GM23248 (cell line): ENCODE measurements at regions not wholly inside any gene's neighbourhood (a gene's known extent, or its start where the extent isn't known, plus 50 kb on each side); places are given as distances from the start of the nearest gene placed in this dataset.

Experiments
- DNase-seq: peaks from one replicate; pipeline ENCODE4 v3.0.0-alpha.2; 2015
- H2AFZ ChIP-seq: fragments of 200-600 bp; sonication (generic); 2 replicates; pipeline ENCODE4 v1.6.1; 2016; ENCODE audit warnings: antibody characterized with exemption
- H3F3A ChIP-seq: fragments of 200-600 bp; sonication (generic); 2 replicates; pipeline ENCODE4 v1.6.1; 2016; ENCODE audit warnings: mild to moderate bottlenecking, antibody characterized with exemption, mixed run types; ENCODE audit not compliant: insufficient read depth
- H3K27ac ChIP-seq: fragments of 200-600 bp; sonication (generic); 2 replicates; pipeline ENCODE4 v1.5.1; 2016; ENCODE audit warnings: mild to moderate bottlenecking
- H3K27me3 ChIP-seq: fragments of 200-600 bp; sonication (generic); replicated peaks from 2 replicates; pipeline ENCODE4 v1.6.1; 2016; ENCODE audit warnings: mild to moderate bottlenecking; ENCODE audit not compliant: insufficient read depth
- H3K36me3 ChIP-seq: fragments of 200-600 bp; sonication (generic); 2 replicates; pipeline ENCODE4 v1.6.1; 2016; ENCODE audit warnings: low read depth, mild to moderate bottlenecking
- H3K4me1 ChIP-seq: fragments of 200-600 bp; sonication (generic); 2 replicates; pipeline ENCODE4 v1.6.1; 2016; ENCODE audit warnings: mild to moderate bottlenecking; ENCODE audit not compliant: insufficient read depth
- H3K4me2 ChIP-seq: fragments of 200-600 bp; sonication (generic); one replicate; pipeline ENCODE4 v1.6.1; 2016; ENCODE audit warnings: mild to moderate bottlenecking; ENCODE audit not compliant: unreplicated experiment
- H3K4me3 ChIP-seq: fragments of 200-600 bp; sonication (generic); 2 replicates; pipeline ENCODE4 v1.5.1; 2016; ENCODE audit warnings: mild to moderate bottlenecking
- H3K79me2 ChIP-seq: fragments of 200-600 bp; sonication (generic); 2 replicates; pipeline ENCODE4 v1.6.1; 2016; ENCODE audit warnings: mild to moderate bottlenecking; ENCODE audit not compliant: insufficient read depth
- H3K9ac ChIP-seq: fragments of 200-600 bp; sonication (generic); 2 replicates; pipeline ENCODE4 v1.6.1; 2016; ENCODE audit warnings: mild to moderate bottlenecking
- H3K9me2 ChIP-seq: fragments of 200-600 bp; sonication (generic); 2 replicates; pipeline ENCODE4 v1.6.1; 2016; ENCODE audit warnings: mixed run types, mild to moderate bottlenecking, moderate library complexity; ENCODE audit not compliant: insufficient read depth
- H3K9me3 ChIP-seq: fragments of 200-600 bp; sonication (generic); one replicate; pipeline ENCODE4 v1.6.1; 2017; ENCODE audit warnings: low read depth
- H4K20me1 ChIP-seq: fragments of 200-600 bp; sonication (generic); 2 replicates; pipeline ENCODE4 v1.6.0; 2016; ENCODE audit not compliant: insufficient read depth
- EZH2 ChIP-seq: fragments of 200-600 bp; sonication (generic); IDR thresholded peaks from 2 replicates; pipeline ENCODE4 v1.6.1; 2018; ENCODE audit warnings: antibody characterized with exemption, mild to moderate bottlenecking; ENCODE audit not compliant: insufficient read depth, poor library complexity, severe bottlenecking
- EZH2phosphoT487 ChIP-seq: fragments of 200-600 bp; sonication (generic); IDR thresholded peaks from 2 replicates; pipeline ENCODE4 v1.6.1; 2018; ENCODE audit warnings: antibody characterized with exemption, moderate library complexity, mild to moderate bottlenecking, low read depth; ENCODE audit not compliant: insufficient read depth
- WGBS, 2 experiments: methylation state at CpG; one replicate each; pipeline ENCODE4 v1.1.6; 2015 to 2017; ENCODE audit warnings: low lambda C conversion rate in 2 of 2, low coverage in 1 of 2; ENCODE audit errors: missing lambda C conversion rate in 2 of 2; 5-methylcytosine and 5-hydroxymethylcytosine counted together
- in situ Hi-C: fragments of 300-500 bp; cut with MboI; formaldehyde crosslinking; loops from 2 replicates; pipeline ENCODE4 v1.15.0; 2020

DNA sequence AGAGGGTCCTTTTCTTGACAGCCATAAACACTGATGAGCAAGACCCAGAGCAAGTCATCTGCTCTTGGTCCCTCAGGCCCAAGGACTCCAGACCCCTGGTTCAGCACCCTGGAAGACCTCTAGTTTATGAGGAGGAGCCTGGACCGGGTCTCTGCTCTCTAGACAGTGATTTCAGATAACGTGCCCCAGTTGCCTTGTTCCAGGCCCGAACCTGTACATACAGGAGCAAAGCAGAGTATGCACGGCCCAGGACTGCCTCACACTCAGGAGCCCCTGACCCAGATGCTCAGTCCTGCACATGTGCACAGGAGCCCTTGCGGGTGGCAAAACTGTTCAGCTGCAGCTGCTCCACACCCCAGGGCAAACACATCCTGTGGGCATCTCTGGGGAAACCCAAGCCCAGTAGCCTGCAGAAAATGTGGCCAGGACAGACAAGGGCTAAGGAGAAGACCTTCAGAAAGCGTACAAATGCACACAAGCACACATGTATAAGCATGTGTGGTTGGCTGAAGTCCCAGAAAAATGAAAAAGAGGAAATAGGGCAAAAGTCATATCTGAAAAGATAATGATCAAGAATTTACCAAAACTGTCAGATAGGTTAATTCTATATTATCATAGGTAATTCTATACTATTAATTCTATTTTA lies 59.9 kb upstream of the CORO2B start:
- H3K27ac ChIP-seq: no peak overlapping the region
- H3K9me2 ChIP-seq: no peaks in the 10 kb centered on the region
- no peak overlapping the region for H3K4me3 ChIP-seq
- TF ChIP-seq EZH2phosphoT487 (no peak), EZH2 (no peak)
- no peak for DNase-seq
- no peak overlapping the region for H3K4me2 ChIP-seq
- no peaks in the 10 kb centered on the region for H3K36me3 ChIP-seq
- H3K4me1 ChIP-seq: peaks cover 18% of the 10 kb centered on the region
- no peak overlapping the region for H3K9ac ChIP-seq
- no peaks in the 10 kb centered on the region for H4K20me1 ChIP-seq
- no peaks in the 10 kb centered on the region for H3K27me3 ChIP-seq
- in situ Hi-C loops: no loop called here
- no peaks in the 10 kb centered on the region for H3K79me2 ChIP-seq
- no peak overlapping the region for H2AFZ ChIP-seq
- 81 to 87% methylated on average over 6 of the region's 6 CpGs for WGBS, 2 experiments
- no peaks in the 10 kb centered on the region for H3F3A ChIP-seq
- no peaks in the 10 kb centered on the region for H3K9me3 ChIP-seq

GRCh38 chr15:68524753-68525584 lies 53.8 kb upstream of the CORO2B start:
- in situ Hi-C loops: no loop called here
- WGBS, 2 experiments: 5 to 8% methylated on average over 4 of the region's 4 CpGs
- H3K4me2 ChIP-seq: peak overlapping the region; percentile 75
- H3K79me2 ChIP-seq: no peaks in the 10 kb centered on the region
- peaks cover 42% of the 10 kb centered on the region for H3K4me1 ChIP-seq
- TF ChIP-seq EZH2 (no peak), EZH2phosphoT487 (0 out of 2 replicates have a peak, but pooled peaks have one; percentile 53)
- H3F3A ChIP-seq: peaks cover 34% of the 10 kb centered on the region
- peak overlapping the region; percentile 55 for H3K9ac ChIP-seq
- H3K27ac ChIP-seq: peak overlapping the region; percentile 83
- H3K27me3 ChIP-seq: no peaks in the 10 kb centered on the region
- H2AFZ ChIP-seq: peak overlapping the region; percentile 36
- H4K20me1 ChIP-seq: no peaks in the 10 kb centered on the region
- DNase-seq: peak; percentile 88
- H3K4me3 ChIP-seq: peak overlapping the region; percentile 27
- H3K9me3 ChIP-seq: no peaks in the 10 kb centered on the region
- no peaks in the 10 kb centered on the region for H3K9me2 ChIP-seq
- H3K36me3 ChIP-seq: no peaks in the 10 kb centered on the region

DNA sequence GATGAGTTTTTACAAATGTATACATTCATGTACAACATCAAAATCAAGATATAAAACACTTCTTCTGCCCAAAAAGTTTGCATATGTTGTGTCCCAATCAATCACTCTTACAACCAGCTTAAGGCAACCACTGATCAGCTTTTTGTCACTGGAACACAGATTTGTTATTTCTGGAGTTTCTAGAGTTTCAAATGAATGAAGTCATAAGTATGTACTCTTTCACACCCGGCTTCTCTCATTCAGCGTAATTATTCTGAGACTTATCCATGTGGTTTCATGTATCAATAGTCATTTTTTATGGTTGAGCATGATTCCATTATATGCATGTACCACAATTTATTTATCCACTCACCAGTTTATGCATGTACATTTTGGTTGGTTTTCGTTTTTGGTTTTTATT lies 53.0 kb upstream of the CORO2B start:
- Histone ChIP-seq H3K4me2 (peak overlapping the region; percentile 75), H3K79me2 (no peaks in the 10 kb centered on the region), H2AFZ (no peak overlapping the region), H3K4me3 (no peak overlapping the region), H3K27ac (peak overlapping the region; percentile 83), H3K4me1 (peaks cover 42% of the 10 kb centered on the region), H3F3A (peaks cover 34% of the 10 kb centered on the region), H4K20me1 (no peaks in the 10 kb centered on the region), H3K9ac (peak overlapping the region; percentile 55; the same call in 1 of the 2 replicates), H3K36me3 (no peaks in the 10 kb centered on the region), H3K27me3 (no peaks in the 10 kb centered on the region), H3K9me3 (no peaks in the 10 kb centered on the region), H3K9me2 (no peaks in the 10 kb centered on the region)
- DNase-seq: no peak
- TF ChIP-seq EZH2 (no peak), EZH2phosphoT487 (no peak)
- WGBS, 2 experiments: 41 to 44% methylated on average over 3 of the region's 3 CpGs
- in situ Hi-C loops: no loop called here

- in situ Hi-C loops: no loop called here
- H3K9me3 ChIP-seq: no peaks in the 10 kb centered on the region
- H3K4me1 ChIP-seq: peaks cover 42% of the 10 kb centered on the region
- H3K9me2 ChIP-seq: no peaks in the 10 kb centered on the region
- TF ChIP-seq EZH2phosphoT487: no peak
- no peak for TF ChIP-seq EZH2
- H2AFZ ChIP-seq: peak overlapping the region; percentile 48; the same call in 1 of the 2 replicates
- H3F3A ChIP-seq: peaks cover 34% of the 10 kb centered on the region
- peak; percentile 89 for DNase-seq
- no peaks in the 10 kb centered on the region for H3K27me3 ChIP-seq
- H3K79me2 ChIP-seq: no peaks in the 10 kb centered on the region
- no peaks in the 10 kb centered on the region for H4K20me1 ChIP-seq
- H3K27ac ChIP-seq: peak overlapping the region; percentile 83
- H3K9ac ChIP-seq: no peak overlapping the region
- H3K36me3 ChIP-seq: no peaks in the 10 kb centered on the region
- H3K4me3 ChIP-seq: no peak overlapping the region
- peak overlapping the region; percentile 75 for H3K4me2 ChIP-seq
Observed at GRCh38 chr15:68526269-68526668, 52.5 kb upstream of the CORO2B start.
